Suppressor macrophage treated with lipopolysaccharide for 1 hour (primary cell): ENCODE measurements at regions not wholly inside any gene's neighbourhood (a gene's known extent, or its start where the extent isn't known, plus 50 kb on each side); places are given as distances from the start of the nearest gene placed in this dataset.
"Not testable (repeated sequence)": the region's sequence is repeated elsewhere in the genome, so short reads cannot be mapped to it uniquely, and the experiment has no call there.

Source experiments
- DNase-seq, 3 donors: peaks; one replicate each; pipeline ENCODE4 v3.0.0-alpha.2; 2020 to 2022

GRCh38 chr9:66837242-66837937, 63.1 kb upstream of the ZNF658 start:
- DNase-seq, result not testable (repeated sequence)
